ENCODE measurements at regions not wholly inside any gene's neighbourhood (a gene's known extent, or its start where the extent isn't known, plus 50 kb on each side); places are given as distances from the start of the nearest gene placed in this dataset.

- peak; percentile 52 for TF ChIP-seq CTCF (IDR thresholded peaks at IDR 0.05)
Measured at GRCh38 chr2:108169982-108170625, 69.7 kb upstream of the SULT1C3 start.

- TF ChIP-seq CTCF (IDR thresholded peaks at IDR 0.05) = no peak
Measured at GRCh38 chr2:108171657-108172056, 68.1 kb upstream of the SULT1C3 start.

- peak; percentile 39; the same call in 1 of the 2 replicates for TF ChIP-seq CTCF (IDR thresholded peaks at IDR 0.05)
Measured at GRCh38 chr2:108182489-108182888, 57.3 kb upstream of the SULT1C3 start.

- TF ChIP-seq CTCF (IDR thresholded peaks at IDR 0.05) = peak; percentile 51
Measured at GRCh38 chr2:108184419-108184818, 55.3 kb upstream of the SULT1C3 start.

- no peak for TF ChIP-seq CTCF (IDR thresholded peaks at IDR 0.05)
Measured at GRCh38 chr2:108189316-108189715, 50.5 kb upstream of the SULT1C3 start.

Measured in LNCAP (cell line).